Nephron progenitor cell (in vitro differentiated cells): ENCODE measurements at regions not wholly inside any gene's neighbourhood (a gene's known extent, or its start where the extent isn't known, plus 50 kb on each side); places are given as distances from the start of the nearest gene placed in this dataset.
A peak's percentile ranks its signal among the peaks of the same experiment; 100 is the strongest.

Experiments used
- DNase-seq: peaks from one replicate; pipeline ENCODE4 v3.0.0; 2021
- H3K27ac Mint-ChIP-seq: 2 replicates; pipeline ENCODE4 v1.8.0; 2021; ENCODE audit warnings: mild to moderate bottlenecking, moderate library complexity, mixed read lengths
- H3K27me3 Mint-ChIP-seq: 2 replicates; pipeline ENCODE4 v1.8.0; 2021; ENCODE audit warnings: mild to moderate bottlenecking, low read depth, mixed read lengths; ENCODE audit not compliant: poor library complexity
- H3K36me3 Mint-ChIP-seq: 2 replicates; pipeline ENCODE4 v1.8.0; 2021; ENCODE audit warnings: low read depth, mixed read lengths
- H3K4me1 Mint-ChIP-seq: 2 replicates; pipeline ENCODE4 v1.8.0; 2021; ENCODE audit warnings: mixed read lengths
- H3K4me3 Mint-ChIP-seq: 2 replicates; pipeline ENCODE4 v1.8.0; 2021; ENCODE audit warnings: mild to moderate bottlenecking, moderate library complexity, mixed read lengths
- H3K9me3 Mint-ChIP-seq: 2 replicates; pipeline ENCODE4 v1.8.0; 2021; ENCODE audit warnings: mild to moderate bottlenecking, moderate library complexity, mixed read lengths
- CTCF ChIP-seq: fragments of 200-600 bp; sonication (generic); IDR thresholded peaks from 2 replicates; pipeline ENCODE4 v1.5.0; 2021; ENCODE audit warnings: antibody characterized with exemption

- Mint-ChIP-seq H3K27me3 (peaks cover 6% of the 10 kb centered on the region), H3K27ac (no peak overlapping the region), H3K36me3 (peaks cover under 1% of the 10 kb centered on the region), H3K4me3 (no peak overlapping the region), H3K4me1 (no peaks in the 10 kb centered on the region), H3K9me3 (peaks cover 37% of the 10 kb centered on the region)
- no peak for DNase-seq
- no peak for TF ChIP-seq CTCF
Observed at GRCh38 chr6:133730881-133731280, 158.0 kb upstream of the TCF21 start.

GRCh38 chr6:133740218-133740617 is 148.7 kb upstream of the TCF21 start:
- Mint-ChIP-seq H3K27ac (no peak overlapping the region), H3K36me3 (no peaks in the 10 kb centered on the region), H3K4me3 (no peak overlapping the region), H3K4me1 (peaks cover 23% of the 10 kb centered on the region), H3K9me3 (no peaks in the 10 kb centered on the region), H3K27me3 (peaks cover 30% of the 10 kb centered on the region)
- DNase-seq: no peak
- TF ChIP-seq CTCF: no peak

GRCh38 chr6:133740816-133741215 is 148.1 kb upstream of the TCF21 start:
- Mint-ChIP-seq H3K9me3 (no peaks in the 10 kb centered on the region), H3K27ac (no peak overlapping the region), H3K4me3 (no peak overlapping the region), H3K27me3 (peaks cover 30% of the 10 kb centered on the region), H3K36me3 (no peaks in the 10 kb centered on the region), H3K4me1 (peaks cover 23% of the 10 kb centered on the region)
- no peak for DNase-seq
- TF ChIP-seq CTCF: no peak

GRCh38 chr6:133741375-133741861 is 147.5 kb upstream of the TCF21 start:
- Mint-ChIP-seq H3K9me3 (no peaks in the 10 kb centered on the region), H3K36me3 (no peaks in the 10 kb centered on the region), H3K4me3 (no peak overlapping the region), H3K4me1 (peaks cover 23% of the 10 kb centered on the region), H3K27ac (peak overlapping the region; percentile 33), H3K27me3 (peaks cover 30% of the 10 kb centered on the region)
- no peak for TF ChIP-seq CTCF
- peak; percentile 21 for DNase-seq

- Mint-ChIP-seq H3K27ac (no peak overlapping the region), H3K4me3 (no peak overlapping the region), H3K36me3 (no peaks in the 10 kb centered on the region), H3K9me3 (no peaks in the 10 kb centered on the region), H3K27me3 (peaks cover 23% of the 10 kb centered on the region), H3K4me1 (peaks cover 23% of the 10 kb centered on the region)
- no peak for DNase-seq
- TF ChIP-seq CTCF: no peak
Observed at GRCh38 chr6:133743621-133744020, 145.3 kb upstream of the TCF21 start.

- H3K4me3 Mint-ChIP-seq: no peak overlapping the region
- H3K9me3 Mint-ChIP-seq: no peaks in the 10 kb centered on the region
- TF ChIP-seq CTCF: no peak
- peaks cover 6% of the 10 kb centered on the region for H3K4me1 Mint-ChIP-seq
- no peaks in the 10 kb centered on the region for H3K36me3 Mint-ChIP-seq
- H3K27ac Mint-ChIP-seq: no peak overlapping the region
- H3K27me3 Mint-ChIP-seq: peaks cover 4% of the 10 kb centered on the region
- no peak for DNase-seq
Observed at GRCh38 chr6:133746417-133746770, 142.5 kb upstream of the TCF21 start.
